NCI-H524 (cell line): ENCODE measurements at regions not wholly inside any gene's neighbourhood (a gene's known extent, or its start where the extent isn't known, plus 50 kb on each side); places are given as distances from the start of the nearest gene placed in this dataset.

Experiments
- DNase-seq, 2 experiments: peaks; one replicate each; lab custom pipeline; 2025; lab: John Stamatoyannopoulos, UW

DNA sequence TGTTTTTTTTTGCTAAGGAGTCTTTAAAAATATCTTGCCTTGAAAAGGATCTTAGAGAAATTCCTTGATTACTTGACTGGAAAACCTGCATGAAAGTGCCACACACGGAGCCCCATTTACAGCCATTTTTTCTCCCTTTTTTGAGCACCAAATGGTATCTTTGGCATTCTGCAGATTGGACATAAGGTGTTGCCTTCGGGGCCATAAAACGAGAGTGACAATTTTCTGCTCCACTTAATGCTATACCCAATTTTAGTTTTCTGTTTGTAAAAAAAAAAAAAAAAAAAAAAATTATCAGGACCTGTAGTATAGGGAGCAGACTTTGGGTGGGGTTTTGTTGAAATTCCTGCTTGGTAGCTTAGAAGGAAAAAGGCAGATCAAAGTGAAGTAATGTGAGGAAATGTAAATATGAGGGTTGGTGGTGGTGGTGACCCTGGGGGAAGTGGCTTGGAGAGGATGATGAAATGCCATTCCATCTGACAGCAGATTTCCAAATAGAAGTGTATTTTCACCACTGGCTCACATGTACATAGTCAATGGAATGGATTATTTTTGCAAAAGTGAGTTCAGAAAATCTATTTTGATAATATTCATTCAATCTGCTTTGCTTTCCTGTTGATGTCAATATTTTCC is 212.1 kb upstream of the SOX4 start:
- no peak for DNase-seq

DNA sequence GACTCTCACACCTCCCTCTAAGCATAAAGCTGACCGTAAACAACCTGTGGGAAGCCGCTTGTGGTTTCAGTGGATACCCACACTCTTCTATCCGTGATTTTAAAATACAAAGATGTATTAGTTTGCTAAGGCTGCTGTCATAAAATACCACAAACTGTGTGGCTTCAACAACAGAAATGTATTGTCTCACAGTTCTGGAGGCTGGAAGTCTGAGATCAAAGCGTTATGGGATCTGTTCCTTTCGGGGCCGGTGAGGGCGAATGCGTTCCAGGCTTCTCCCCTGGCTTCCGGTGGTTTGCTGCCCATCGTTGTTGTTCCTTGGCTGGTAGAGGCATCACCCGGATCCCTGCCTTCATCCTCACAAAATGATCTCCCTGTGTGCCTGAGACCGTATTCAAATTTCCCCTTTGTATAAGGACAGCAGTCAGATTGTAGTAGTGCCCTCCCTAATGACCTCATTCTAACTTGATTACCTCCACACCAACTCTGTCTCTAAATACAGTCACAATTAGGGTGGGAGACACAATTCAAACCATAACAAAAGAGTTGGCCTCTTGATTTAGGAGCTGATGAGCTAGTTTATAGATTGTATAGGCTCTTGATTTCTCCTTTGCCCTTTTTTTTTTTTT is 210.6 kb upstream of the SOX4 start:
- DNase-seq: no peak

DNA sequence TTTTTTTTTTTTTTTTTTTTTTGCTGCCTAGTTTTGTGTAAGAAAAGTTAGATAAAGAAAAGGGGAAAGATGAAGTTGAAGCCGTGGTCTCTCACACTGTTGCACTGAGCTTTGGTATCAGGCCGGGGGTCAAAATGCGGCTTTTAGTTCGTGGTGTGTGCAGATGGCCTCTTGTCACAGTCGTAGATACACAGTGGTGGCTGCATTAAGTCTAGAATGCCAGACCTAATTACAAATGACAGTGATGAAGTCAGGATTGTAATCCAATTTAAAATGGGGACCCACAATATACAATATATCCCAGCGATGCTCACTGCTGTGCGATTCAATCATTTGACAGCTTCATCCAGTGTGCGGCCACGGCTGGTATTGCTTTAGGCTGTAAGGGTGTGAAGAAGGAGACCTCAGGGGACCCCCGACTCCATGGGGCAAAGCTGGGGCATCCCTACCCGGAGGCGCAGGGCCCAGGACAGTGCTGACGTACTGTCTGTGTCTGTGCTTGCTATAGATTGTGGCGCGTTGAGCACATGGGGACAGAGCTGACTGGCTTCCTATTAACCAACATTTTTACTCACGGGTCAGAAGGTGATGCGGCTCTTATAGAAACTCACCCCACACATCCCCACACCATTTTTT is 210.0 kb upstream of the SOX4 start:
- DNase-seq: no peak

DNA sequence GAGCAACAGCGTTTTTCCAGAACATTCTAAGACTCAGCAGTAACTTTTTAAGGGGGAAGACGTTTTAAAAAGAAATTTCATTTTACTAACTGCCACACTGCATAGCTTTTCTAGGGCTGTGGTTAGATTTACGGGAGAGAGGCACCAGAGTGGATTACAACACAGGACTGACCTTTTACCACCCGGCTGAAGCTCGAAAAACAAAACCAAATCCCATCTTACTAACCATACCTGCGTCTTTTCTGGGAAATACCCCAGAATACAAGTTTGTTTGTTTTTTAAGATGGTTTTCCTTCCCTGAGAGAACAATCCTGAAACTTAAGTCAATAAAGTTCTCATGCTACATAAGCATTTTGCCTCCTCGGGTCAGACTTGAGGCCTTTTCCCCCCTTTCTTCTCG is 209.3 kb upstream of the SOX4 start:
- no peak for DNase-seq

DNA sequence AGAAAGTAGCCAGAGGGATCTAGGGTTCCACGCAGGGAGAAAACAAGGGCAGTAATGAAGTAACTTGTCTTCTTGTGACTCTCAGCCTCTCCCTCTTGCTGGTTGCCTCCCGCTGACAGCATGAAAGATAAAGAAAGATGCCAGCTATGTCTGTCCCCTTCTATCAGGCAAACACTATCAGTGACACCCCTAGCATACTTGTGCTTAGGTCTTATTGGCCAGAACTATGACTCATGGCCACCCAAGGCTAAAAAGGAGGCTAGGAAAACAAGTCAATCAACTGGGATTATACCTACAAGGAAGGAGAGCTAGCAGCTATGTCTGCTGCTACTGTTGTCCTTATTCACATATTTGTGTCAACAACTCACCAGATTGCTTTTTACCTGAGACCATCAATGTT is 206.8 kb upstream of the SOX4 start:
- no peak for DNase-seq

DNA sequence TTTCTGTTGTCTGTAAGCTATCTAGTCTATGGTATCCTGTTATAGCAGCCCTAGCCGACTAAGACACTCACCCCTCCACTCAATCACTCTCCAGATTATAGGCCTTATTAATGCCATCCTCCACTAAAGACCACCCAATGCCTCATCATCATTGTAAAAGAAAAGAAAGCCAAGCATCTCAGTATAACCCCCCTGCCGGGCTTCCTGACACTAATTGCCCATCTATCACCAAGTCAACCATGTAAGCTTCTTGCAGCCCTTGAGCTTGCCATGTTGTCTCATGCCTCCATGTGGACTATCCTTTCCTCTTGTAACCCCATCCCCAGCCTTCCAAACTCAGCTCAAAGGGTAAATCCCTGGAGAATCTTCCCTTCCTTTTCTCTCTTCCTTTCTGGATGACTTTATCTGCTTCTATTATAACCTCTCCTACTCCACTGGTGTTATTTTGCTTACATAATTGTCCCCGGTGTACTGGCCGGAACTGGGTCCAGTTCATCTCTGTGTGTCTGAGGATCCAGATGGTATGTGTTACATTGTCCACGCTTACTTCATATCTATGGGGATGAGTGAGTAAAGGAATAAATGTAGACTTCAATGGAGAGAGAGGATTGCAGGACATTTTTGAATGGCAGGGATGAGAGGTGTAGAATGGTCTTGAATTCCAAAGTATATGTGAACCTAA is 202.9 kb upstream of the SOX4 start:
- no peak for DNase-seq

DNA sequence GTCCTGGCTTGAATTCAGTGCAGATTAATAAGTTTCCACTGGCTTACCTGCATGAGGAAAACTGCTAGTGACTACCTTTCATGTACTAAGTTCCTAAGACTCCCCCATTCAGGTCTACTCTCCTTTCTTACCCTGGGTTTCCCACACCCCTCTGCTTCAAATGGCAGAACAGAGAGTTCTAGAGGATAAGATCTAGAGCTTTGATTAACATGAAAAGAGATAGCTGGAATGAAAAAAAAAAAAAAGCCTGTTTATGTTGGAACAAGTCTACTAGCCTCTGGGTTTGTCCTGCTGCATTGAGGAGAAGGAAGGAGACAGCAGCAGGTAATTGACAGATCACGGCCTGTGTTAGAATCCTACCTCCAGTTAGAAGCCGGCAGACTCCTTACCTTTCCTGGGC is 201.4 kb upstream of the SOX4 start:
- DNase-seq: no peak

DNA sequence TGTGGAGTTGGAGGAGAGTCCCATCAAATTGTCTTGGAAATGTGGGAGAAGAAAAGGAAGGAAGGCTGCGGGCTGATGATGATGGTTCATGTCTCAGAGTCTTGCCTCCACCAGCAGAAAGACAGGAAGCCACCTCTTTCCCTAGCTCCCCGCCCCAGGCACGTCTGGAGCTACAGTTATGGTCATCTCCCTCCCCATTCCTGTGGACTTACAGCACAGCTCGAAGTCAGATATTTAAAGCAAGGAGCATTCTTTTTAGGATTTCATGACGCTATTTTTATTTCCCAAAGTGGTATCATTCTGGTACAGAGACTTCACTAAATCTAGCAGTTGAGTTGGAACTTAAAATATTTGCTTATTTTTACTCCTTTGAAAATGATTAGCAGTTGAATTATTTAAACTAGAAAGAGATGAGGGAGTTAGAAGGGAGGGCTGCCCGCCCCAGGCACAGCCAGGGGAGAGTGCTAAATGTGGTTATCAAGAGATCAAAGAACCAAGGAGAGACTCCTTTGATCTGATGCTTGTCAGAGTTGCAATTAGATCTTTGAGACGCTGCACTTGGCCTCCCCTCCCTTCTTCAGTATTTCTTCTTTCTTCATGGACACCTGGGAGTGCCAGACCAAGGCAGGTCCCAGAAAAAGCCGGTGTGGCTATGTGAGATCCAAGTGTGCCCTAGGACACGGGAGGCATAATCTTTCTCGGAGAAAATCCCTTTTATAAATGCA is 199.9 kb upstream of the SOX4 start:
- no peak for DNase-seq

DNA sequence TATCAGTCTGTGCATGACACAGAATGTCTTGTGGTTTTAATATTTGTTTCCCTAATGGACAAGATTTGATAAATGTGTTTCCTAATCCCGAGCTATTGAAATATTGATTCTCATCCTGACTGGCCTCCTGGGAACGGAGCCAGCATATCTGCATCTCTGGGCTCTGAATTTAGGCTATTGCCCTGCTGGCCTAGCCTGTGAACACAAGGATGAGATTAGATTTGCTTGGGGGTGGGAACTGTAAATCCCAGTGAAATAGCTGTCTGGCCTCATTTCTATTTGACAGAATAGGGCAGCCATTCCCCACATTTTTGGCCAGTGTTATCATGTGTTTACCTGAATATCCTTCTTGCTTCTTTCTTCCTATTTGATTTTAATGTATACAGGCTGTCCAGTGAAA is 198.4 kb upstream of the SOX4 start:
- DNase-seq: no peak

DNA sequence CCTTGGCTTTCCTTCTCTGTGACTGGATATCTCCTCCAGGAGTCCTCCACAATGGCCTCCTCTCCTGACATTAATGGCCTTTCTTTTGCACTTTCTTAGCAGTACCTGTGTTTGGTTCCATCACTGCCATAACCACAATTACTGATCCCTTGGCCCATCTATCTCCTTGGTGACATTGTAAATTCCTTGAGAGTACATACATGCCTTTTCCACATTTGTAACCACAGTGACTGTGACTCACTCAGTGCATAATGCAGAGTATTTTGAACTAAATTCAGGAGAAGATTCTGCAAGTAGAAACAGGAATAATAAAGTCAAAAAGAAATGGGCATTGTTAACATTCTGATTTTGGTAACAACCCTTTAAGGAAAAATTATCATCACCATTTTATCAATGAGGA is 197.2 kb upstream of the SOX4 start:
- DNase-seq: no peak

DNA sequence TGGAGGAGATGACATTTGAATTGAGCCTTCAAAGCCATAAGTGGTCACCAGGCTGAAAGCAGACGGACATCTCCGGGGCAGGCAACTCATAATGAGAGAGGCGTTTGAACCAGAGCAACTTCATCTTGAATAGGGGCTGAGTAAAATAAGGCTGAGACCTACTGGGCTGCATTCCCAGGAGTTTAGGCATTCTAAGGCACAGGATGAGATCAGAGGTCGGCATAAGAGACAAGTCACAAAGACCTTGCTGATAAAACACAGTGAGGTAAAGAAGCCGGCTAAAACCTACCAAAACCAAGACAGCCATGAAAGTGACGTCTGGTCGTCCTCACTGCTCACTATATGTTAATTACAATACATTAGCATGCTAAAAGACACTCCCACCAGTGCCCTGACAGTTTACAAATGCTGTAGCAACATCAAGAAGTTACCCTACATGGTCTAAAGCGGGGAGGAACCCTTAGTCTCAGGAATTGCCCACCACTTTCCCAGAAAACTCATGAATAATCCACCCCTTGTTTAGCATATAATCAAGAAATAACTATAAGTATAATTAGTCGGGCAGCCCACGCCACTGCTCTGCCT is 194.7 kb upstream of the SOX4 start:
- DNase-seq: no peak

DNA sequence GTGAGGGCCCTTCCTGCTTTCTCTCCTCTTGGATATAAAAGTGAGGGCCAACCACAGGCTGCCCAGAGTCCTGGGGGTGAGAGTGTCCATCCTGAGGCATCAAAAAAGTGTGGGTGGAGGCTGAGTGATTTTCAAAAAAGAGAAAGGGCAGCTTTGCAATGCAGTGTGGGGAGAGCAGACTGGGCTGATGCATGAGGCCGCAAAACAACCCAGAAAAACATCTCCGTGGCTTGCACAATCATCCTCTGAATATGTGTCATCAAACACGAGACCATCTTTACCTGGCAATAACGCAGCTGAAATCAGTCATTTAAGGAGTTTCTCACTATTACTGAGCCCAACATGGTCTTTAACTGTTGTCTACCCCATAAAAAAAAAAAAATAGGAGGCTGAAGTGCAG is 191.2 kb upstream of the SOX4 start:
- DNase-seq: no peak

DNA sequence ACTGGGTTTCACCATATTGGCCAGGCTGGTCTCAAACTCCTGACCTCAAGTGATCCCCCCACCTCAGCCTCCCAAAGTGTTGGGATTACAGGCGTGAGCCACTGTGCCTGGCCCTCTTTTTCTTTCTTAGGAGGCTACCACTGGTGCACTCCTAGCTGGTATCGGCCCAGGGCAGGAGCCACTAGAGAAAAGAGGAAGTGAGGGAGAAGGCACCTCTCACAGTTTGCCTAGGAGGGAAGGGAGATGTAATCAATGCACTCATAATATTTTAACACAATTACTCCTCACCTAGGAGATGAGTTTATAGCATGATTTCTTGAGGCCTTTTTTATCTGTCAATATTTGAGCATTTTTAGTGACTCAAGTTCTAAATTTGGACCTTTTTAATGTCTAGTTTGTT is 189.0 kb upstream of the SOX4 start:
- no peak for DNase-seq

DNA sequence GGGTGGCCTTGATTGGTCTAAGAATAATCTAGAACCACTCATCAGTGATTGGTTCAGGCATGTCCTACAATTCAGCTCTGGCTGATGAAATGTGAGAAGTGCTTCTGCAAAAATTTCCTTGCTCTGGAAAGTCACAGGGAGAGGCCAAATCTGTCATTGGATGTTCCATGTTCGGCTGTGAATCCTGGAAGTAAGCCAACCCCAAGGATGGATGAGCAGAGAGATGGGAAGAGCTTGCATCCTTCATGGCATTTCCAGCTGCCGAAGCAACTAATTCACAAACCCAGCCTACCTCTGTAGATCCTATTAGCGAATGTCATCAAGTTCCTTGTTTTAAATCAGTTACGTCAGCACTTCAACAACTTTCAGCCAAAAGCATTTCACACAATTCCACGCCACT is 187.2 kb upstream of the SOX4 start:
- no peak for DNase-seq

DNA sequence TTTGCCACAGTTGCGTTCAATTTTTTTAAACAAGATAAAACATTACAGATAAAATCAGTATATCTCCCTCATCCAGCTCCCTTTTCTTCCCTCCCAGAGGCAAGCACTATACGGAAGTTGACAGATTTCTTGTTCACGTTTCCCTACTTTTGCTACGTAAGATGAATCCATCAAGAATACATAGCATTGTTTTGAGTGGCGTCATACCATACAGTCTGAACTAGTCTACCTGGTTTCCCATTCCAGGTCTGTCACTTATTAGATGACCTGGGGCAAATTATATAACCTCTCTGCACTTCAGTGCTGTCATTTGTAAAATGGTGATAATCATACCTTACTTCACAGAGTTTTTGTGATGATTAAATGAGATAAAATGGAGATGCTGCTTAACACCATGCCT is 184.3 kb upstream of the SOX4 start:
- no peak for DNase-seq

DNA sequence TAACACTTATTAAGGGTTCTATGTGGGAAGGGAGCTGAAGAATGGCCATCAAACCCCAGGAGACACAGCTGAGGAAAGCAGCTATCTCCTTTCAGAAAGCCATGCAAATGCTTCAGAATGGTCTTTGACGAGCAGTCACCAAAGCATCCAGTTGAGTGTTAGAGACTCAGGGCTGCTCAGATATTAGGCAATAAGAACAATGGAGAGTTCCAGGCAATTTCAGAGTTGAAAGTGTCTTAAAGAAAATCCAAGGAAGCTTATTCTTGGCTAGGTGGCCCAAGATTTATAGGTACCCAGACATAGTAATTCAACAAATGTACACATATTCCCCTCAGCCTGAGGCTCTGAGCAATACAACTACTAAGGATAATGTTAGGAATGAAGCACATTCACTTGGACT is 180.1 kb upstream of the SOX4 start:
- no peak for DNase-seq

DNA sequence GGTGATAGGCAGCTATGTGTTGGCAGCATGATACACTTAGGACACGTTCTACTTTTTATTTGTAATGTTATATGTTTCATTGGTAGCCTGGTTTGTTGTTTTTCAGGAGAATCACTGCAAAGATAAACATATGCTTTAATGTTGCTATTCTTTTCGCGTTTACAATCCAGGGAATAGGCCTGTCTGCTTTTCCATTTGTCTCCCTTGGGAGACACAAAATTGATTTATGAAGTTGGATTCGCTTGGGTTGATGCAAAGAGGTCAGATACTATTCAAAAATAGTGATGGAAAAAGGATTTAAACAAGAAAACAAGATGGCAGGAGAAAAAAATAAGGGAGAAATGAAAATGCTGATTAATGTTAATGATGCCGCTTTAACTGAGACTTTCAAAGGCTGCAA is 179.5 kb upstream of the SOX4 start:
- DNase-seq: no peak

DNA sequence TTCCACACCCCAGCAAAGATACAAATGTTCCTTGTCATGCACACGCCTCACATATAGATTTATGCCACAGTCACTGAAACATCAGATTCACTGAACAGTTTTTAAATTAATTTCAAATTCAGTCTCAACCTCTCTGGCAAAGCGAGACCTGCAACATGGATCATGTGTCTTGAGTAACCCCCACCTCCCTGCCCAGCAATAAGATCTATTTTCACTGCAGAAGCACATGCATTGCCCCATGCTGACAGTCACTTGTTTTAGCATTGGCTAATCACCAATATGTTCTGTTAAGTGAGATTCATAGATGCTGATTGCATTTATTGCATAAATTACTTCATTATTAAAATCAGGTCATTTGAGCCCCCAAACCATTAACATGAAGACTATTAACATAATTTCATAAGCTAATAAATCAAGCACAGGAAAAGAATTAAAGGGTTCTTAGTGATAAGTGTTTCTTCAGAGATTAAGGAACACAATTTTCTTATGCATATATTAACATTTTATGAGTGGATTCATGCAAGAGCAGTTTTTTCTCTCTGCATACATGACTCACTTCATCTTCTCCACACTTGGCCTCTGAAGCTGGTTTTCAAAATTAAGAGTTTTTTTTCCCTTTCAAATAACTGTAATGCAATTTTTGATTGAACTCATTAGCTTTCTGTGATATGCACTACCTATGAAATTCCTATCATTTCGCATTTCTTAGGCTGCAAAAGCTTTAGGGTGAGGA is 173.2 kb upstream of the SOX4 start:
- DNase-seq: peak in 1 of 2 experiments; percentile 30

DNA sequence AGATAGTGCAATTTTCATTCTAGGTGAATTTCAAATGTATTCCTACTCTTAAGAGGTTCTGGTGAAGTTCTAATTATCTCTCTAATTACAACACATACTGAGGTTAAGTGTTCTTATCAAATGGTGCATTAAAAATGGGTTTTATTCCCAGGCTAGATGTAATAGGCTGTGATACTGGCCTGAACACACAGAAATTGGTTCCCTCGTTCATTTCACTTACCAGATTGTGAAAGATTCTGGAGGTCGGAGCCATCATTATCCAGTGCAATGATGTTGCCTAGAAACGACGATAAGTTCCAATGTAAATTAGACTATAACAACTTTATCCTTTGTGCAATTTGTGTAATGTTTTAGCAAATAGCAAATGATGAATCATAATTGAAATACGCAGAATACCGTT is 172.6 kb upstream of the SOX4 start:
- no peak for DNase-seq

DNA sequence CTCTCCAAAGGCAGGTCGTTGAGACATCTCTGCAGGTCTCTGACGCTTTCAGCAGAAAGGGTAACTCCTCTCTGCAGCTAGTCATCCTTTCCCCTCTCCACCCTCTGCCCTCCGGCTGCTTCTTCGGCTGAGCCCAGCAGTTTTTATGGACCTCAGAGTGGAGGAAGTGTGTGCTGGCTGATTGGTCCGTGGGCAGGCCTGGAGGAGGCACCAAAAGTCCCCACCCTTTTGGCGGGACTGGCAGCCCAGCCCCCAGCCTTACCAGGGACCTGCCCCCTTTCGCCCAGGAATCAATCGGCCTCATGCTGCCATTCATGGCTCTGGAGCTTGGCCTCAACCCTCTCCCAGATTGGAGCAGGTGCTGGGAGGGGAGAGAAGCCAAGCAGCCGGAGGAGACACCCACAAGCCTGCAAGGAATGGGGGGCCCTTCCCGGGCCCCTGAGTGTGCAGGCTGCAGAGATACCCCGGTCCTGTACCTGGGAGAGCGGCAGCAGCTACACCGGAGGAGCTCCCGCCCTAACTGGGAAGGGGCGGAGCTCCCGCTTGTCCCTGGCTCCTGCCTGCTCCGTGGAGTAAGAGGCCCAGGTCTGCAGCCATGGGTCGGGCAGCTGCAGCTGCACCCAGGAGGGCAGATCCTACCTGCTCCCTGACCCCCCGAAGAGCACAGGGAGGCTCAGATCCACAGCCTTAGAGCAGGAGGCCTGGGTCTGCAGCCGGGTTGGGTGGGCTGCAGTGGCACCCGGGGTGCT is 170.3 kb upstream of the SOX4 start:
- no peak for DNase-seq
